GM12878 (cell line): ENCODE measurements at regions not wholly inside any gene's neighbourhood (a gene's known extent, or its start where the extent isn't known, plus 50 kb on each side); places are given as distances from the start of the nearest gene placed in this dataset.

Experiments used
- ATAC-seq: fragments of 200-7000 bp; cut with Tn5 transposase; 3 replicates; pipeline ENCODE4 v1.9.1; 2020; ENCODE audit warnings: mild to moderate bottlenecking, moderate library complexity
- BruUV-seq: library from RNA; stranded (reverse); fragments of 400-500 nt; replicated peaks from 2 replicates; lab custom pipeline; 2021; lab: Mats Ljungman, UMichigan
- CTCF ChIA-PET: fragments of 300-600 bp; sonication (Branson Sonifier 250); formaldehyde crosslinking; extraction: SDS; loops from one replicate; lab custom pipeline; 2021; ENCODE audit warnings: inconsistent platforms; lab: Yijun Ruan, JAX
- POLR2A ChIA-PET: fragments of 350-600 bp; formaldehyde crosslinking; extraction: SDS; loops from one replicate; lab custom pipeline; 2021; ENCODE audit warnings: inconsistent platforms; lab: Charles Lee
- RAD21 ChIA-PET: fragments of 300-600 bp; sonication (Branson Sonifier 250); formaldehyde crosslinking; loops from one replicate; lab custom pipeline; 2023; ENCODE audit warnings: antibody characterized with exemption; ENCODE audit not compliant: unreplicated experiment; lab: Charles Lee
- SMC1A ChIA-PET: fragments of 300-600 bp; sonication (Branson Sonifier 250); formaldehyde crosslinking; loops from one replicate; lab custom pipeline; 2023; ENCODE audit not compliant: unreplicated experiment, uncharacterized antibody; lab: Charles Lee
- DNase-seq: peaks from one replicate; pipeline ENCODE4 v3.0.0-alpha.2; 2011; ENCODE audit warnings: low read depth, low spot score
- FAIRE-seq: peaks from 3 replicates; lab custom pipeline; 2011; peaks lifted over from hg19 to GRCh38; lab: Jason Lieb, UNC
- H2AFZ ChIP-seq: 2 replicates; pipeline ENCODE4 v1.6.0; 2011; ENCODE audit warnings: low read depth, low read length, control low read depth; ENCODE audit not compliant: control insufficient read depth
- H3K27ac ChIP-seq: 2 replicates; pipeline ENCODE4 v1.5.1; 2011; ENCODE audit warnings: control low read depth; ENCODE audit not compliant: control insufficient read depth, insufficient read depth
- H3K27me3 ChIP-seq, 2 experiments: replicated peaks in 1 of 2; 2 replicates each; pipeline versions ENCODE4 v1.6.0 to v1.6.1; 2011; ENCODE audit warnings: low read length in 1 of 2; ENCODE audit not compliant: control insufficient read depth in 2 of 2, insufficient read depth in 2 of 2
- H3K36me3 ChIP-seq, 2 experiments: 2 replicates each; pipeline ENCODE4 v1.5.1; 2011; ENCODE audit warnings: low read length in 1 of 2; ENCODE audit not compliant: control insufficient read depth in 2 of 2, insufficient read depth in 2 of 2
- H3K4me1 ChIP-seq: 2 replicates; pipeline ENCODE4 v1.6.1; 2011; ENCODE audit warnings: mild to moderate bottlenecking, low read length, moderate library complexity, mixed read lengths; ENCODE audit not compliant: control insufficient read depth, insufficient read depth
- H3K4me2 ChIP-seq: 2 replicates; pipeline ENCODE4 v1.6.0; 2011; ENCODE audit warnings: control low read depth; ENCODE audit not compliant: control insufficient read depth, insufficient read depth
- H3K4me3 ChIP-seq: fragments of 200-600 bp; sonication (generic); 2 replicates; pipeline ENCODE4 v1.5.1; 2016
- H3K79me2 ChIP-seq: 2 replicates; pipeline ENCODE4 v1.6.0; 2011; ENCODE audit warnings: low read length; ENCODE audit not compliant: control insufficient read depth, insufficient read depth
- H3K9ac ChIP-seq: 2 replicates; pipeline ENCODE4 v1.8.0; 2011; ENCODE audit warnings: low read length, control low read depth, mixed read lengths; ENCODE audit not compliant: control insufficient read depth, insufficient read depth
- H3K9me3 ChIP-seq: replicated peaks from 3 replicates; pipeline ENCODE4 v1.5.1; 2011; ENCODE audit warnings: mild to moderate bottlenecking, low read length; ENCODE audit not compliant: control insufficient read depth, insufficient read depth
- H4K20me1 ChIP-seq: 2 replicates; pipeline ENCODE4 v1.6.0; 2011; ENCODE audit not compliant: control insufficient read depth, insufficient read depth
- BMI1 ChIP-seq: fragments of 450-650 bp; IDR thresholded peaks from 2 replicates; pipeline ENCODE4 v1.6.1; 2016; ENCODE audit warnings: mild to moderate bottlenecking, moderate library complexity, borderline replicate concordance
- CREM ChIP-seq: IDR thresholded peaks from 2 replicates; pipeline ENCODE4 v1.6.1; 2014; ENCODE audit warnings: antibody characterized with exemption, low read depth
- HDGF ChIP-seq: fragments of 450-650 bp; IDR thresholded peaks from 2 replicates; pipeline ENCODE4 v1.6.1; 2016; ENCODE audit warnings: antibody characterized with exemption
- LARP7 ChIP-seq: fragments of 450-650 bp; IDR thresholded peaks from 2 replicates; pipeline ENCODE4 v1.6.1; 2017; ENCODE audit warnings: mild to moderate bottlenecking
- MEF2B ChIP-seq: fragments of 450-650 bp; IDR thresholded peaks from 2 replicates; pipeline ENCODE4 v1.6.1; 2018; ENCODE audit warnings: mild to moderate bottlenecking, moderate library complexity; ENCODE audit not compliant: partially characterized antibody, poor library complexity, severe bottlenecking
- MYC ChIP-seq: IDR thresholded peaks from 2 replicates; pipeline ENCODE4 v1.6.1; 2011; ENCODE audit warnings: mild to moderate bottlenecking, low read length, moderate library complexity, inconsistent platforms; ENCODE audit not compliant: insufficient read depth, insufficient replicate concordance, insufficient read length, severe bottlenecking
- PAX8 ChIP-seq: fragments of 450-650 bp; IDR thresholded peaks from 2 replicates; pipeline ENCODE4 v1.6.1; 2017; ENCODE audit warnings: mild to moderate bottlenecking, moderate library complexity
- POLR2AphosphoS5 ChIP-seq: IDR thresholded peaks from 2 replicates; pipeline ENCODE4 v1.6.1; 2011; ENCODE audit warnings: mild to moderate bottlenecking, low read length, inconsistent platforms
- SMARCA5 ChIP-seq: fragments of 450-650 bp; IDR thresholded peaks from 2 replicates; pipeline ENCODE4 v1.6.1; 2017; ENCODE audit warnings: mild to moderate bottlenecking
- WGBS: methylation state at CpG from one replicate; pipeline ENCODE4 v1.1.6; 2016; ENCODE audit warnings: low lambda C conversion rate; ENCODE audit not compliant: insufficient replicate concordance, insufficient coverage; ENCODE audit errors: missing lambda C conversion rate; 5-methylcytosine and 5-hydroxymethylcytosine counted together
- in situ Hi-C: fragments of 300-500 bp; cut with MboI; formaldehyde crosslinking; loops from 9 replicates; pipeline ENCODE4 v1.14.3; 2018; ENCODE audit warnings: mixed read lengths
- intact Hi-C: fragments of 100-400 bp; cut with micrococcal nuclease; formaldehyde crosslinking; loops from one replicate; pipeline ENCODE4 v1.14.2; 2022; ENCODE audit not compliant: unreplicated experiment
- TF ChIP-seq, protein P1 (sequence below): IDR thresholded peaks from 2 replicates; pipeline ENCODE4 v1.6.1; 2012; ENCODE audit warnings: improper control_type of control experiment, low read depth, low read length; ENCODE audit not compliant: insufficient replicate concordance
- TF ChIP-seq, protein P2 (sequence below): IDR thresholded peaks from 2 replicates; pipeline ENCODE4 v1.6.1; 2011; ENCODE audit warnings: borderline replicate concordance, low read depth, mild to moderate bottlenecking, moderate library complexity, low read length; ENCODE audit not compliant: insufficient read depth, poor library complexity, severe bottlenecking
- TF ChIP-seq, protein P3 (sequence below): fragments of 450-650 bp; IDR thresholded peaks from 2 replicates; pipeline ENCODE4 v1.6.1; 2017; ENCODE audit warnings: borderline replicate concordance
- TF ChIP-seq, protein P4 (sequence below): fragments of 150-350 bp; IDR thresholded peaks from 2 replicates; pipeline ENCODE4 v1.6.1; 2016; ENCODE audit warnings: low read depth, low read length

DNA sequence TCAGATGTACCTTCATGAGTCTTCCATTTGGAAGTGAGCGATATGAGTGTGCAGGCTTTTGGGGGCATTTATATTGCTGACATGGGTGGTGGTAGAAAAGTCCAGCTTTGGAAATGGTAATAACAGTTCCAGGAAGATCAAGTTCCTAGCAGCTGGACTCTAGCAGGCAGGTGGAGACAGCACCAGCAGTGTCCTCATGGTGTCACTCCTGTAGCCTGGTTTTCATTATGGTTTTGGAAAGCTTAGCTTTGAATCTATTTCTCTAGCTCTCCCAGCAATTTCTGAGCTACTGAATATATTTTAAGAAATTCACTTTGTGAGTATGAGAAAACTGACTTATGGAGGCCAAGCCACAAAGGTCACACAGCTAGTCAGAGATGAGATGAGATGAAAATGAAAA is 523.2 kb upstream of the HTR2A start:
- Histone ChIP-seq H3K4me2 (no peak overlapping the region), H3K27ac (no peak overlapping the region), H2AFZ (no peak overlapping the region), H3K79me2 (no peaks in the 10 kb centered on the region), H4K20me1 (no peaks in the 10 kb centered on the region), H3K9ac (no peak overlapping the region), H3K9me3 (no peaks in the 10 kb centered on the region), H3K27me3 (no peaks in the 10 kb centered on the region), H3K36me3 (no peaks in the 10 kb centered on the region), H3K4me3 (no peak overlapping the region), H3K4me1 (no peaks in the 10 kb centered on the region)
- intact Hi-C loops (no loop called here), in situ Hi-C loops (no loop called here)
- no peak for TF ChIP-seq POLR2AphosphoS5
- no peak for TF ChIP-seq MYC
- TF ChIP-seq, protein P1, sequence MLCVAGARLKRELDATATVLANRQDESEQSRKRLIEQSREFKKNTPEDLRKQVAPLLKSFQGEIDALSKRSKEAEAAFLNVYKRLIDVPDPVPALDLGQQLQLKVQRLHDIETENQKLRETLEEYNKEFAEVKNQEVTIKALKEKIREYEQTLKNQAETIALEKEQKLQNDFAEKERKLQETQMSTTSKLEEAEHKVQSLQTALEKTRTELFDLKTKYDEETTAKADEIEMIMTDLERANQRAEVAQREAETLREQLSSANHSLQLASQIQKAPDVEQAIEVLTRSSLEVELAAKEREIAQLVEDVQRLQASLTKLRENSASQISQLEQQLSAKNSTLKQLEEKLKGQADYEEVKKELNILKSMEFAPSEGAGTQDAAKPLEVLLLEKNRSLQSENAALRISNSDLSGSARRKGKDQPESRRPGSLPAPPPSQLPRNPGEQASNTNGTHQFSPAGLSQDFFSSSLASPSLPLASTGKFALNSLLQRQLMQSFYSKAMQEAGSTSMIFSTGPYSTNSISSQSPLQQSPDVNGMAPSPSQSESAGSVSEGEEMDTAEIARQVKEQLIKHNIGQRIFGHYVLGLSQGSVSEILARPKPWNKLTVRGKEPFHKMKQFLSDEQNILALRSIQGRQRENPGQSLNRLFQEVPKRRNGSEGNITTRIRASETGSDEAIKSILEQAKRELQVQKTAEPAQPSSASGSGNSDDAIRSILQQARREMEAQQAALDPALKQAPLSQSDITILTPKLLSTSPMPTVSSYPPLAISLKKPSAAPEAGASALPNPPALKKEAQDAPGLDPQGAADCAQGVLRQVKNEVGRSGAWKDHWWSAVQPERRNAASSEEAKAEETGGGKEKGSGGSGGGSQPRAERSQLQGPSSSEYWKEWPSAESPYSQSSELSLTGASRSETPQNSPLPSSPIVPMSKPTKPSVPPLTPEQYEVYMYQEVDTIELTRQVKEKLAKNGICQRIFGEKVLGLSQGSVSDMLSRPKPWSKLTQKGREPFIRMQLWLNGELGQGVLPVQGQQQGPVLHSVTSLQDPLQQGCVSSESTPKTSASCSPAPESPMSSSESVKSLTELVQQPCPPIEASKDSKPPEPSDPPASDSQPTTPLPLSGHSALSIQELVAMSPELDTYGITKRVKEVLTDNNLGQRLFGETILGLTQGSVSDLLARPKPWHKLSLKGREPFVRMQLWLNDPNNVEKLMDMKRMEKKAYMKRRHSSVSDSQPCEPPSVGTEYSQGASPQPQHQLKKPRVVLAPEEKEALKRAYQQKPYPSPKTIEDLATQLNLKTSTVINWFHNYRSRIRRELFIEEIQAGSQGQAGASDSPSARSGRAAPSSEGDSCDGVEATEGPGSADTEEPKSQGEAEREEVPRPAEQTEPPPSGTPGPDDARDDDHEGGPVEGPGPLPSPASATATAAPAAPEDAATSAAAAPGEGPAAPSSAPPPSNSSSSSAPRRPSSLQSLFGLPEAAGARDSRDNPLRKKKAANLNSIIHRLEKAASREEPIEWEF: no peak
- no peak for TF ChIP-seq LARP7
- no peak for TF ChIP-seq CREM
- no peak for TF ChIP-seq MEF2B
- no peak for TF ChIP-seq HDGF
- TF ChIP-seq, protein P2, sequence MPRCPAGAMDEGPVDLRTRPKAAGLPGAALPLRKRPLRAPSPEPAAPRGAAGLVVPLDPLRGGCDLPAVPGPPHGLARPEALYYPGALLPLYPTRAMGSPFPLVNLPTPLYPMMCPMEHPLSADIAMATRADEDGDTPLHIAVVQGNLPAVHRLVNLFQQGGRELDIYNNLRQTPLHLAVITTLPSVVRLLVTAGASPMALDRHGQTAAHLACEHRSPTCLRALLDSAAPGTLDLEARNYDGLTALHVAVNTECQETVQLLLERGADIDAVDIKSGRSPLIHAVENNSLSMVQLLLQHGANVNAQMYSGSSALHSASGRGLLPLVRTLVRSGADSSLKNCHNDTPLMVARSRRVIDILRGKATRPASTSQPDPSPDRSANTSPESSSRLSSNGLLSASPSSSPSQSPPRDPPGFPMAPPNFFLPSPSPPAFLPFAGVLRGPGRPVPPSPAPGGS: no peak
- TF ChIP-seq, protein P3, sequence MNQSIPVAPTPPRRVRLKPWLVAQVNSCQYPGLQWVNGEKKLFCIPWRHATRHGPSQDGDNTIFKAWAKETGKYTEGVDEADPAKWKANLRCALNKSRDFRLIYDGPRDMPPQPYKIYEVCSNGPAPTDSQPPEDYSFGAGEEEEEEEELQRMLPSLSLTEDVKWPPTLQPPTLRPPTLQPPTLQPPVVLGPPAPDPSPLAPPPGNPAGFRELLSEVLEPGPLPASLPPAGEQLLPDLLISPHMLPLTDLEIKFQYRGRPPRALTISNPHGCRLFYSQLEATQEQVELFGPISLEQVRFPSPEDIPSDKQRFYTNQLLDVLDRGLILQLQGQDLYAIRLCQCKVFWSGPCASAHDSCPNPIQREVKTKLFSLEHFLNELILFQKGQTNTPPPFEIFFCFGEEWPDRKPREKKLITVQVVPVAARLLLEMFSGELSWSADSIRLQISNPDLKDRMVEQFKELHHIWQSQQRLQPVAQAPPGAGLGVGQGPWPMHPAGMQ: no peak
- TF ChIP-seq SMARCA5: no peak
- no peak for TF ChIP-seq PAX8
- TF ChIP-seq, protein P4, sequence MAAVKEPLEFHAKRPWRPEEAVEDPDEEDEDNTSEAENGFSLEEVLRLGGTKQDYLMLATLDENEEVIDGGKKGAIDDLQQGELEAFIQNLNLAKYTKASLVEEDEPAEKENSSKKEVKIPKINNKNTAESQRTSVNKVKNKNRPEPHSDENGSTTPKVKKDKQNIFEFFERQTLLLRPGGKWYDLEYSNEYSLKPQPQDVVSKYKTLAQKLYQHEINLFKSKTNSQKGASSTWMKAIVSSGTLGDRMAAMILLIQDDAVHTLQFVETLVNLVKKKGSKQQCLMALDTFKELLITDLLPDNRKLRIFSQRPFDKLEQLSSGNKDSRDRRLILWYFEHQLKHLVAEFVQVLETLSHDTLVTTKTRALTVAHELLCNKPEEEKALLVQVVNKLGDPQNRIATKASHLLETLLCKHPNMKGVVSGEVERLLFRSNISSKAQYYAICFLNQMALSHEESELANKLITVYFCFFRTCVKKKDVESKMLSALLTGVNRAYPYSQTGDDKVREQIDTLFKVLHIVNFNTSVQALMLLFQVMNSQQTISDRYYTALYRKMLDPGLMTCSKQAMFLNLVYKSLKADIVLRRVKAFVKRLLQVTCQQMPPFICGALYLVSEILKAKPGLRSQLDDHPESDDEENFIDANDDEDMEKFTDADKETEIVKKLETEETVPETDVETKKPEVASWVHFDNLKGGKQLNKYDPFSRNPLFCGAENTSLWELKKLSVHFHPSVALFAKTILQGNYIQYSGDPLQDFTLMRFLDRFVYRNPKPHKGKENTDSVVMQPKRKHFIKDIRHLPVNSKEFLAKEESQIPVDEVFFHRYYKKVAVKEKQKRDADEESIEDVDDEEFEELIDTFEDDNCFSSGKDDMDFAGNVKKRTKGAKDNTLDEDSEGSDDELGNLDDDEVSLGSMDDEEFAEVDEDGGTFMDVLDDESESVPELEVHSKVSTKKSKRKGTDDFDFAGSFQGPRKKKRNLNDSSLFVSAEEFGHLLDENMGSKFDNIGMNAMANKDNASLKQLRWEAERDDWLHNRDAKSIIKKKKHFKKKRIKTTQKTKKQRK: no peak
- no peak for TF ChIP-seq BMI1
- ChIA-PET SMC1A (no interaction called here), CTCF (no interaction called here), RAD21 (interaction anchor here (0.5 kb wide), 1 partner anchor 933 kb away, joined by 3 read pairs; no protein-coding TSS in a partner anchor), POLR2A (interaction anchor here (0.5 kb wide), 1 partner anchor 152 kb away, joined by 3 read pairs; no protein-coding TSS in a partner anchor)
- 94% methylated on average over 1 of the region's 1 CpG for WGBS
- no peak for ATAC-seq
- no TSS peak for BruUV-seq
- no peak for FAIRE-seq
- DNase-seq: no peak
